ENCODE measurements at regions not wholly inside any gene's neighbourhood (a gene's known extent, or its start where the extent isn't known, plus 50 kb on each side); places are given as distances from the start of the nearest gene placed in this dataset.

- DNase-seq (ENCODE audit: low read depth in 3 of 3, low spot score in 2 of 3): no peak
These were observed 237.5 kb downstream of the COG6 start for GRCh38 chr13:39892721-39893685.

GRCh38 chr13:39893808-39894207 lies 238.3 kb downstream of the COG6 start:
- DNase-seq (ENCODE audit: low read depth in 3 of 3, low spot score in 2 of 3): no peak

- DNase-seq (ENCODE audit: low read depth in 3 of 3, low spot score in 2 of 3): no peak
These were observed 239.1 kb downstream of the COG6 start for GRCh38 chr13:39894586-39894985.

- peak in 1 of 3 donors; percentile 12 for DNase-seq (ENCODE audit: low read depth in 3 of 3, low spot score in 2 of 3)
These were observed 239.8 kb downstream of the COG6 start for GRCh38 chr13:39895254-39895653.

GRCh38 chr13:39897636-39898035 lies 242.2 kb downstream of the COG6 start:
- no peak for DNase-seq (ENCODE audit: low read depth in 3 of 3, low spot score in 2 of 3)

- no peak for DNase-seq (ENCODE audit: low read depth in 3 of 3, low spot score in 2 of 3)
These were observed 244.8 kb downstream of the COG6 start for GRCh38 chr13:39900106-39900750.

- no peak for DNase-seq (ENCODE audit: low read depth in 3 of 3, low spot score in 2 of 3)
These were observed 249.5 kb downstream of the COG6 start for GRCh38 chr13:39904959-39905358.

- no peak for DNase-seq (ENCODE audit: low read depth in 3 of 3, low spot score in 2 of 3)
These were observed 254.2 kb downstream of the COG6 start for GRCh38 chr13:39909634-39910033.

- DNase-seq (ENCODE audit: low read depth in 3 of 3, low spot score in 2 of 3): no peak
These were observed 254.6 kb downstream of the COG6 start for GRCh38 chr13:39910041-39910440.

- no peak for DNase-seq (ENCODE audit: low read depth in 3 of 3, low spot score in 2 of 3)
These were observed 255.4 kb downstream of the COG6 start for GRCh38 chr13:39910833-39911232.

GRCh38 chr13:39913339-39913738 lies 257.9 kb downstream of the COG6 start:
- DNase-seq (ENCODE audit: low read depth in 3 of 3, low spot score in 2 of 3): no peak

GRCh38 chr13:39913928-39914327 lies 258.5 kb downstream of the COG6 start:
- no peak for DNase-seq (ENCODE audit: low read depth in 3 of 3, low spot score in 2 of 3)

- no peak for DNase-seq (ENCODE audit: low read depth in 3 of 3, low spot score in 2 of 3)
These were observed 260.0 kb downstream of the COG6 start for GRCh38 chr13:39915418-39915817.

GRCh38 chr13:39916330-39916729 lies 260.9 kb downstream of the COG6 start:
- no peak for DNase-seq (ENCODE audit: low read depth in 3 of 3, low spot score in 2 of 3)

GRCh38 chr13:39918620-39919236 lies 263.3 kb downstream of the COG6 start:
- DNase-seq (ENCODE audit: low read depth in 3 of 3, low spot score in 2 of 3): no peak

- DNase-seq (ENCODE audit: low read depth in 3 of 3, low spot score in 2 of 3): no peak
These were observed 265.2 kb downstream of the COG6 start for GRCh38 chr13:39920613-39921012.

GRCh38 chr13:39926345-39926744 lies 270.9 kb downstream of the COG6 start:
- no peak for DNase-seq (ENCODE audit: low read depth in 3 of 3, low spot score in 2 of 3)

GRCh38 chr13:39928261-39928660 lies 272.8 kb downstream of the COG6 start:
- DNase-seq (ENCODE audit: low read depth in 3 of 3, low spot score in 2 of 3): no peak

GRCh38 chr13:39929583-39929982 lies 274.1 kb downstream of the COG6 start:
- DNase-seq (ENCODE audit: low read depth in 3 of 3, low spot score in 2 of 3): no peak

- no peak for DNase-seq (ENCODE audit: low read depth in 3 of 3, low spot score in 2 of 3)
These were observed 274.6 kb downstream of the COG6 start for GRCh38 chr13:39930060-39930459.
